Upper lobe of left lung (tissue), 4 donors: ENCODE measurements at regions not wholly inside any gene's neighbourhood (a gene's known extent, or its start where the extent isn't known, plus 50 kb on each side); places are given as distances from the start of the nearest gene placed in this dataset.

ENCODE experiments used
- POLR2A ChIP-seq, 4 donors: fragments of 450-650 bp; IDR thresholded peaks; one replicate each; pipeline ENCODE4 v1.5.1; 2016 to 2017; ENCODE audit warnings: antibody characterized with exemption in 4 of 4, mild to moderate bottlenecking in 2 of 4
- TF ChIP-seq, protein P1 (sequence below), 6 experiments: fragments of 450-650 bp in 4 of 6; fragments of 200-600 bp in 2 of 6; sonication (generic) in 2 of 6; IDR thresholded peaks; one replicate each; pipeline ENCODE4 v1.5.1; 2016 to 2019; ENCODE audit warnings: antibody characterized with exemption in 6 of 6

- TF ChIP-seq, protein P1, sequence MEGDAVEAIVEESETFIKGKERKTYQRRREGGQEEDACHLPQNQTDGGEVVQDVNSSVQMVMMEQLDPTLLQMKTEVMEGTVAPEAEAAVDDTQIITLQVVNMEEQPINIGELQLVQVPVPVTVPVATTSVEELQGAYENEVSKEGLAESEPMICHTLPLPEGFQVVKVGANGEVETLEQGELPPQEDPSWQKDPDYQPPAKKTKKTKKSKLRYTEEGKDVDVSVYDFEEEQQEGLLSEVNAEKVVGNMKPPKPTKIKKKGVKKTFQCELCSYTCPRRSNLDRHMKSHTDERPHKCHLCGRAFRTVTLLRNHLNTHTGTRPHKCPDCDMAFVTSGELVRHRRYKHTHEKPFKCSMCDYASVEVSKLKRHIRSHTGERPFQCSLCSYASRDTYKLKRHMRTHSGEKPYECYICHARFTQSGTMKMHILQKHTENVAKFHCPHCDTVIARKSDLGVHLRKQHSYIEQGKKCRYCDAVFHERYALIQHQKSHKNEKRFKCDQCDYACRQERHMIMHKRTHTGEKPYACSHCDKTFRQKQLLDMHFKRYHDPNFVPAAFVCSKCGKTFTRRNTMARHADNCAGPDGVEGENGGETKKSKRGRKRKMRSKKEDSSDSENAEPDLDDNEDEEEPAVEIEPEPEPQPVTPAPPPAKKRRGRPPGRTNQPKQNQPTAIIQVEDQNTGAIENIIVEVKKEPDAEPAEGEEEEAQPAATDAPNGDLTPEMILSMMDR (IDR thresholded peaks at IDR 0.05) = no peak
- TF ChIP-seq POLR2A (IDR thresholded peaks at IDR 0.05) = no peak
Measured at GRCh38 chr18:77658299-77658662, 408.6 kb downstream of the GALR1 start.
